ENCODE measurements at regions not wholly inside any gene's neighbourhood (a gene's known extent, or its start where the extent isn't known, plus 50 kb on each side); places are given as distances from the start of the nearest gene placed in this dataset.

DNA sequence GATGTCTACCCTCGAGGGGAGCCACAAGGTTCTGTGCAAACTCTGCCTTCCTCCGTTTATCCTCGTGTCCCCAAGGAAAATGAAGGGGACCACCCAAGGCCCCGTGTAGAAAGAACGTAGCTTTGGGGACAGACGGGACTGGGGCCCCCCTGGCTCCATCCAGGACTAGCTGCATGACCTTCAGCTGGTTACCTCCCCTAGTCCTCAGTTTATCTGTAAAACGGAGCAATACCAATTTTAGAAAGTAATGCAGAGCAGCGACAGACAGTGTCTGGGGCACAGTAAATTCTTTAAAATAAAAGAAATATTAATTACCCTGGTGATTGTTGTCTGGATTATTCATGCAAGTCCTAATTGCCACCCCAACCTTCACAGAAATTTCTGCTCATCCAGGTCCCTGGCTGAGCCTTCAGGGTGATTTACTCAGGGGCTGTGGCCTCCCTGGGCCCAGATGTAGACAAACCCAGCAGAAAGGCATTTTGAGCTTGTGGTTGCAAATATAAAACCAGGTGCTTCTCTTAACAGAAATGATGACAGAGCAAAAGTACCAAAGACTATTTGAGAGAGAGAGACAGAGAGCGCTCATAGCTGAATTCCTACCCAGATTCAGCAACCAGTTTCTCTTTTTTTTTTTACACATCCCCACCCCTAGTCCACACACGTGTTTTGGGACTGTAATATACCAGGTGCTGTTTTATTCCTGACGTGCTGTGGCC lies 155.1 kb upstream of the SMIM23 start:
- no peak for DNase-seq

DNA sequence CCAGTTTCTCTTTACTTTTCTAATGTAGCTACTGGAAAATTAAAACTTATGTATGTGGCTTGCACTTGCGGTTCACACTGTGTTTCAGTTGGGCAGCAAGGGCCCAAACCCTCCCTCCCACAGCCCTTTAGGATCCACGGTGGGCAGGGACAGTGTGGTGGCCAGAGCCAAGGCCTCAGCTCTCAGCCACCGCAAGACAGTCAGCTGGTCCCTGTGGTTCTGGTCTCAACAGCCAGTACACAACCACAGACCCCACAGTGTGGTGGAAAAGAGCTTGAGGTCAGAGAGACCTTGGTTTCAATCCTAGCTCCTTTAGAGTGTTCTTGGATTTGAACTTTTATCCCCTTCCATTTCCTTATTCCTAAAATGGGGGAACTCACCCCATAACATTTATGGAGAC lies 153.0 kb upstream of the SMIM23 start:
- no peak for DNase-seq

DNA sequence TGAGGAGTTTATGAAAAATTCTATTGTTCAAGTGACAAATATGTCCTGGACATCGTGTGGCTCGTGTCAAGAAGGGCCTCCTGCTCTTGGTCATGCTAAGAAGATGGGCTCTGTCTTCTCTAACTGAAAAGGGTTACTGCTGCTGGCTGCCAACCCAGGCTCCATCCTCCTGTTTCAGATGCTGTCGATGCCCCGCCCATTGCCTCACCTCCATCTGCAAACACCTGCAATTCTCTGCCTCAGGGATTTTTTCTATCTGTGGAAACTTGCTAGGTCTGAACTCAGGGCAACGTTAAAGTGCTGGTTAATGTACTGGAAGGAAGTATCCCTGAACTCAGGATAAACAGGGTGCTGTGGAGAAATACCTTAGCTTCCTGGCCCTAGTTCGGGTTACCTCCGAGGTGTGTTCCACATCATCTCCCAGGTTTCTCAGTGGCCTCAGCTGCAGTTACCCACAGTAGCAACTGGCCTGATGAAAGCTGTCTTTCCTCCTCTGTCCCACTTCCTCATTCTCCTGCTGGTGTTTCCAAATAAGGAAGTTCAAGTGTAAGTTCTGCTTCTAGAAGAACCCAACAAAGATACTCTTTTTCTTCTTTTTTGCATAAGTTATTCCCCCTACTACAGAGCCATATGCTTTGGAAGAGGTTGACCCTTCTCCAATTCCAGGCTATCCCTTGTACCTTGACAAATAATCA lies 151.7 kb upstream of the SMIM23 start:
- no peak for DNase-seq

- DNase-seq, result no peak
Measured at GRCh38 chr5:171634511-171634910, 151.1 kb upstream of the SMIM23 start.

DNA sequence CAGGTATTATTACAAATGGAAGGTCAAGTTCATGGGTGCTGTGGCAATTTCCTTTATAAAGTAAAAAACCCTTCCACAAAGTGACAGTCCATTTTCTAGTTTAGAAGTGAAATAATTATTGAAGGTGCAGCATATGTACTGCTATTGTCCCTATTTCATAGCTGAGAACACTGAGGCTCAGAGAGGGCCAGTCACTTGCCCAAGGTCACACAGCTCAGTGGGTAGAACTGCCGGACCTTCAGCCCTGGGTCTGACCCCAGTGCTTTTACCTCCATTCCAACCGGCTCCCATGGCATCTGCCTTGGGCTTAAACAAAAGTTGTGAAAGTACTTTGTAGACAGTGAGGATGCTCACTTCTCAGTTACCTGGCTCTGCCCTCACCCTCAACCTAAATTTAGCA lies 150.6 kb upstream of the SMIM23 start:
- no peak for DNase-seq

- no peak for DNase-seq
Measured at GRCh38 chr5:171635561-171636245, 149.9 kb upstream of the SMIM23 start.

- DNase-seq, result no peak
Measured at GRCh38 chr5:171637811-171638210, 147.8 kb upstream of the SMIM23 start.

GRCh38 chr5:171639205-171639621 lies 146.4 kb upstream of the SMIM23 start:
- DNase-seq, result no peak

DNA sequence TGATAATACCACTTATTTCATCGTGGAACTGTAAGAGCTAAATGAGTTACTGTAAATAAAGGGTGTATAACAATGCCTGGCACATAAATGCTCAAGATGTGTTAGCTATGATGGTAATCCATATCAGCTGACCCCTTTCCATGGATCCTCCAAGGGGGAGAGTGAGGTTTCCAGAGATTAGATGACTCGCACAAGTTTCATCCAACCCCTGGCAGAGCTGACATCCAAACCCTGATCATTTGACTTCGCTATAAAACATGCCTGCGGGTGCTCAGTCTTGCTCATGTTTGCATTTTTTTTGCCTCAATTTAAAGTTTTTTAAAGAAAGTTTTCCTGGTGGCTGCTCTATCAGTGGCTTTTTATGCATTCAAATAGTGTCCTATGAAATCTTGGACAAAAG lies 145.7 kb upstream of the SMIM23 start:
- no peak for DNase-seq

DNA sequence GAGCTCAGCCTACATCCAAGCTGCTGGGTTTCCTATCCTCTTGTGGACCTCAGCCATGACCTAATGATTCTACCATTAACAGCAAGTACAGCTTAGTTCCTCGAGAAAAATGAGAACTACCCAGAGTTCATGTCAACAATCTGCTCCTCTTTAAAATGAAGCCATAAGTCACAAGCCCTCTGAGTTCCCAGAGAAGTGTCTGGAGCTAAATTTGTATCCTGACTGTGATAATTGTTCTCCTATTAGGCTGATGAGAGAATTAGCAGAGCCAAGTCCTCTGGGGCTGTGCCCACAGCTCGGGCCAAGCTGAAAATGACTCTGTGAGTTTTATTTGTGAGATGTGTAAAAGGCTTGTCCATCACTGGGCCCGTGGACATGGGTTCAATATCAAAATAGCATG lies 145.1 kb upstream of the SMIM23 start:
- DNase-seq, result no peak

DNA sequence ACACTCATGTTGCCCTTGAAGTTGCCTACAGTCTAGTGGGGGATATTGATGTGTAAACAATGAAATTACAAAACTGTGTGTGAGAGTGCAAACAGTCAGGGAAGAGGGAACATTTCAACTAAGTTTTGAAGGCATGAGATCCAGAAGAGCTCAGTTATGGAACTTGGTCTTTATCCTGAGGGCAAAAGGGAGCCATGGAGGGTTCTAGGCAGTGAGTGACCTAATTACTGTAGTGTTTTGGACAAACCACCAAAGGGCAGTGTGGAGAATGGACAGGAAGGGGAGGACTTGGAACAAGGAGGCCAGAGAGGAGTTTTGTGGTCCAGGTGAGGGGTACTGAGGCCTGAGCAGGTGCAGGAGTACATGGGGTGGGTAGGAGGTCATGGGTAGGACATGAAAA lies 143.7 kb upstream of the SMIM23 start:
- DNase-seq, result no peak

DNA sequence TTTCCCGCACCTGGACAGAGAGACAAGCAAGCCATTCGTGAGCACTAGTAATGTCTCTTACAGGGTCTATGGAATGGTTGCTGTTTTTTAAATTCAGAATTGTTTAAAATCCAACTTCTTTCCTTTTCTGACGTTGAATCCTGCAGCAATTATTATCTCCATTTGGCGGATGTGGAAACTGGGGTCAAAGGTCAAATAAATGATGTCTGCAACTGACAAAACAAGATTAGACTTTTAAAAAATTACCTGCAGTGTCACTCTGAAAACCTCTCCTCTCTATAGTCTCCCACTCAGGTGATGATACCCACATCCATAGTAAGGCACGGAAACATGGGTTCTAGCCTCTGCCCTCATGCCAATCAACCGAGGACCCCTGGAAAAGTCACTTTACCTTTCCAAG lies 142.7 kb upstream of the SMIM23 start:
- no peak for DNase-seq

DNA sequence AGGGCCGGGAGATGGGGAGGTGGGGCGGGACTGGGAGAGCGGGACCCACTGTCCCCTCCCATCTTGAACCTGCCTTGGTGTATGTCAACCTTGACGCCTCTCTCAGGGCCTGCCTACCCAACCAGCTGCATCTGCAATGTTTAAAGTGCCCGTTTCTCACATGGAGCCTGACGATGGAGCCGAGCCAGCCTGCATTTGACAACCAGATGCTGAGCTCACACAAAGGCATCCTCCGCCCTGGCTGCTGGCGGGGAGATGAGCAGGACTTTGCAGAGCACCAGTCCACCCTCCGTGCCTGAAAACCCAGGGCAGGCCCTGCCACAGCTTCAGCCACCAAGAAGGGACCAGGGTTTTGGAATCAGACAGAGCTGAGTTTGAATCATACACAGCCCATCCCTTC lies 141.1 kb upstream of the SMIM23 start:
- no peak for DNase-seq

DNA sequence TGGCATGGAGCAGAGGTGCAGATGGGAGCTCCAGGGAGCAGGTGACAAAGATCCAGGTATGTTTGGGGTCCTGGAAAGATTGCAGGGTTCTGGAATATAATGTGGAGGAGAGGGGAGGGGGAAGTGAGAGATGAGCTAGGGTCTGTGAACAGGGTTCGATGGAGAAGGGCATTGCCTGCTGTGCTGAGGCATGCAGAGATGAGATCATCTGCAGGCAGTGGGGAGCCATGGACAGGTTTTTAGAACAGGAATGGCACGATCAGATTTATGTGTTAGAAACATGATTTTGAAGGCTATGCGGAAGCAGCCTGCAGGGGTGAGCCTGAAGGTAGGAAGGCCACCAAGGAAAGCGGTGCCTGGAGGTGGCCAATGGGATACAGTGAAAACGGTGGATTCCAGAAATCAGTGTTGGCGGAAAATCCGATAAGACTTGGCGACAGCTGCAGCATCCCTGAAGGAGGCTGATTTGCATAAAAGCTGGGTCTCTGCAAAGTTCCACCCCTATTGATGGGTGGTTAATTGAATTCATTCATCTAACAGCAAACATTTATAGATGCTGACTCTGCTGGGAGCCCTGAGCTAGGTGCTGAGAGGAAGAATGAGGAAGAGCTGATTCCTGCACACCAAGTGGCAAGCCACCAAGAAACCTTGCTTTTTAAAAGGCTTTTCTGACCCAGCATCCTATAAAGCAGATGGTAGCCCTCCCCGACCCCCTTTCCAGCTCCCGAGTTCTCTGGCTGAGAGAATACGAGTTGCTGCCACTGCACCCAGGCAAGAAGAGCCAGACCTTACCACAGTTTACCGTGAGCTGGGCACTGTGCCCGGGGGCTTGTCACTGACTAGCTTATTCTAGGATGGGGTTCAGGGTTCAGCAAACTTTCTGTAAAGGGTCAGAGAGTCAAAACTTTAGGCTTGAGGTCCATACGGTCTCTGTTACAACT lies 139.2 kb upstream of the SMIM23 start:
- no peak for DNase-seq

- DNase-seq, result peak; percentile 33
Measured at GRCh38 chr5:171647043-171647903, 138.3 kb upstream of the SMIM23 start.

- DNase-seq, result no peak
Measured at GRCh38 chr5:171647904-171648260, 137.7 kb upstream of the SMIM23 start.

DNA sequence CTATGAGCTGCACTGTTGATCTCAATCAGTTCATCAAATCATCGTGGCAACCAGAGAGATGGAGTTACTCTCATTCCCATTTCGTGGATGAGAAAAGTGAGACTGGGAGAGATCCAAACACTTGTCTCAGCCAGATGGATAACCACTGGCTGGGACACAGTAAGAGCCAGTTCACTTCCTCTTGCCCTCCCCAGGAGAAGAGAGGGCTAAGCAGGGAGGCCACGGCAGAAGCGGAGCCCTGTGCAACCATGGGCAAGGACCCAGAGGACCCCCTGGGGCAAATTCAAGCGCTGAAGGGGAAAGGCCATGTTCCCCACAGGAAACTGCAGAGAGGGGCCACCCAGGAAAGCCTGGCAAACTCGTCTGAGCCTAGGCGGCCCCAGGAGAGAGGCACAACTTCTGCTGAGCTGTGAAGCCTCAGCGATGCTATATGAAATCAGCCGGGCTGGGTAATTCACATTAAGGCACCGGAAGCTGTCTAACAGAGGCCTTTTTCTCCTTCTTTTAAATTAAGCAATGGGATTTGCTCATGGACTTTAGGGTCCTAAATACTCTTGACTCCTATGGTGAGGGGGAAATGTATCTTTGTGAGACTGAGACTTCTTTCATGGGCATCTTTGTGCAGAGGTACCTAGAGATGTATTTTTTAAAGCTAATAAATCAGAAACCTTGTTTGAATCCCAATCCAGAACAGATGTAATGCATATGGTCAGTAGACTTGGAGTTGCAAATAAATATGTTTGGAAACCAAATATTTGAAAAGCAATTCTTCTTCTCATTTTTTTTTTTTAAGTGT lies 137.1 kb upstream of the SMIM23 start:
- no peak for DNase-seq

- no peak for DNase-seq
Measured at GRCh38 chr5:171649075-171649401, 136.6 kb upstream of the SMIM23 start.

- DNase-seq, result no peak
Measured at GRCh38 chr5:171650597-171650996, 135.0 kb upstream of the SMIM23 start.

DNA sequence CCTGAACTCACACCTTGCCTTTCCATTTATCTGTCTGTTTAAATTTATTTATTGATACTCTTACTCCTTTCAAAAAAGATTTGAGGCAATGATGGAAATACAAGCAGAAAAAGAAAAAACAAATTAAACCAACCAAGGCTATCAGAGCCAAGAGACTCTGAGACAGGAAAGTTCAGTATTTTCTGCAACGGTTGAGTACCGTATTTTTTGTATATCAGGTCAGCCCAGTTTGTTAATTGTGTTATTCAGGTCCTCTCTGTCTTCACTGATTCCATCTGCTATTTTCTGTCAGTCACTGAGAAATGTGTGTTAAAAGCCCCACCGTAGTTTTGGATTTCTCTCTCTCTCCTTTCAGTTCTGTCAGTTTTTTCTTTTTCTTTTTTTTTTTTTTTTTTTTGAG lies 134.5 kb upstream of the SMIM23 start:
- no peak for DNase-seq

- no peak for DNase-seq
Measured at GRCh38 chr5:171654881-171655280, 130.7 kb upstream of the SMIM23 start.
